ENCODE measurements at regions not wholly inside any gene's neighbourhood (a gene's known extent, or its start where the extent isn't known, plus 50 kb on each side); places are given as distances from the start of the nearest gene placed in this dataset.

GRCh38 chr4:137705171-137705783 is 173.0 kb upstream of the PCDH18 start:
- TF ChIP-seq IRF3 (IDR thresholded peaks at IDR 0.05; ENCODE audit: low read depth, low read length), result no peak
- TF ChIP-seq CTCF (IDR thresholded peaks at IDR 0.05), result no peak
